IgD-negative memory B cell (primary cell): ENCODE measurements at regions not wholly inside any gene's neighbourhood (a gene's known extent, or its start where the extent isn't known, plus 50 kb on each side); places are given as distances from the start of the nearest gene placed in this dataset.

Experiments used
- H3K27ac Mint-ChIP-seq, 3 donors: one replicate each; pipeline ENCODE4 v1.8.0; 2020 to 2022; ENCODE audit warnings: mild to moderate bottlenecking in 3 of 3, mixed read lengths in 3 of 3, moderate library complexity in 1 of 3
- H3K27me3 Mint-ChIP-seq: one replicate; pipeline ENCODE4 v1.8.0; 2021; ENCODE audit warnings: mixed read lengths
- H3K36me3 Mint-ChIP-seq: one replicate; pipeline ENCODE4 v1.8.0; 2020; ENCODE audit warnings: mild to moderate bottlenecking, mixed read lengths
- H3K4me1 Mint-ChIP-seq, 3 donors: one replicate each; pipeline ENCODE4 v1.8.0; 2020 to 2022; ENCODE audit warnings: mixed read lengths in 3 of 3, mild to moderate bottlenecking in 1 of 3
- H3K4me3 Mint-ChIP-seq, 4 donors: one replicate each; pipeline ENCODE4 v1.8.0; 2020 to 2022; ENCODE audit warnings: mild to moderate bottlenecking in 4 of 4, mixed read lengths in 4 of 4, moderate library complexity in 3 of 4
- H3K9me3 Mint-ChIP-seq, 3 donors: one replicate each; pipeline ENCODE4 v1.8.0; 2020 to 2021; ENCODE audit warnings: mixed read lengths in 3 of 3, mild to moderate bottlenecking in 1 of 3

- Mint-ChIP-seq H3K27me3 (peaks cover 8% of the 10 kb centered on the region), H3K9me3 (peaks cover 0 to 3% (median 0%) of the 10 kb centered on the region in 3 donors), H3K4me1 (peaks cover 0 to 4% (median 1%) of the 10 kb centered on the region in 3 donors), H3K27ac (no peak overlapping the region), H3K4me3 (no peak overlapping the region), H3K36me3 (no peaks in the 10 kb centered on the region)
Measured at GRCh38 chr3:132239587-132239986, 77.6 kb upstream of the ACP3 start.

GRCh38 chr3:132241776-132242514 is 75.3 kb upstream of the ACP3 start:
- Mint-ChIP-seq H3K27ac (no peak overlapping the region), H3K36me3 (no peaks in the 10 kb centered on the region), H3K27me3 (peaks cover 12% of the 10 kb centered on the region), H3K4me3 (no peak overlapping the region), H3K9me3 (no peaks in the 10 kb centered on the region), H3K4me1 (peaks cover 0 to 2% (median 1%) of the 10 kb centered on the region in 3 donors)

GRCh38 chr3:132242790-132243189 is 74.4 kb upstream of the ACP3 start:
- H3K9me3 Mint-ChIP-seq, result no peaks in the 10 kb centered on the region
- no peak overlapping the region for H3K27ac Mint-ChIP-seq
- H3K4me1 Mint-ChIP-seq, result peaks cover 0 to 2% (median 1%) of the 10 kb centered on the region in 3 donors
- H3K4me3 Mint-ChIP-seq, result no peak overlapping the region
- peaks cover 12% of the 10 kb centered on the region for H3K27me3 Mint-ChIP-seq
- no peaks in the 10 kb centered on the region for H3K36me3 Mint-ChIP-seq

GRCh38 chr3:132245552-132246142 is 71.6 kb upstream of the ACP3 start:
- peaks cover 0 to 2% (median 1%) of the 10 kb centered on the region in 3 donors for H3K4me1 Mint-ChIP-seq
- H3K27me3 Mint-ChIP-seq, result peaks cover 16% of the 10 kb centered on the region
- no peaks in the 10 kb centered on the region for H3K9me3 Mint-ChIP-seq
- H3K36me3 Mint-ChIP-seq, result no peaks in the 10 kb centered on the region
- H3K27ac Mint-ChIP-seq, result no peak overlapping the region
- H3K4me3 Mint-ChIP-seq, result no peak overlapping the region

GRCh38 chr3:132246212-132246611 is 71.0 kb upstream of the ACP3 start:
- H3K27me3 Mint-ChIP-seq, result peaks cover 16% of the 10 kb centered on the region
- peaks cover 0 to 2% (median 1%) of the 10 kb centered on the region in 3 donors for H3K4me1 Mint-ChIP-seq
- no peak overlapping the region for H3K4me3 Mint-ChIP-seq
- no peak overlapping the region for H3K27ac Mint-ChIP-seq
- no peaks in the 10 kb centered on the region for H3K36me3 Mint-ChIP-seq
- no peaks in the 10 kb centered on the region for H3K9me3 Mint-ChIP-seq

GRCh38 chr3:132247211-132247610 is 70.0 kb upstream of the ACP3 start:
- Mint-ChIP-seq H3K4me3 (no peak overlapping the region), H3K9me3 (no peaks in the 10 kb centered on the region), H3K27me3 (peaks cover 10% of the 10 kb centered on the region), H3K36me3 (no peaks in the 10 kb centered on the region), H3K4me1 (peaks cover 0 to 2% (median 1%) of the 10 kb centered on the region in 3 donors), H3K27ac (no peak overlapping the region)

GRCh38 chr3:132248490-132248889 is 68.7 kb upstream of the ACP3 start:
- Mint-ChIP-seq H3K9me3 (no peaks in the 10 kb centered on the region), H3K36me3 (no peaks in the 10 kb centered on the region), H3K4me1 (no peaks in the 10 kb centered on the region), H3K4me3 (no peak overlapping the region), H3K27ac (no peak overlapping the region), H3K27me3 (peaks cover 8% of the 10 kb centered on the region)

GRCh38 chr3:132253262-132253878 is 63.8 kb upstream of the ACP3 start:
- peaks cover 0 to 1% (median 0%) of the 10 kb centered on the region in 3 donors for H3K4me1 Mint-ChIP-seq
- H3K27ac Mint-ChIP-seq, result no peak overlapping the region
- H3K36me3 Mint-ChIP-seq, result no peaks in the 10 kb centered on the region
- H3K27me3 Mint-ChIP-seq, result peaks cover 3% of the 10 kb centered on the region
- no peak overlapping the region for H3K4me3 Mint-ChIP-seq
- no peaks in the 10 kb centered on the region for H3K9me3 Mint-ChIP-seq

- no peaks in the 10 kb centered on the region for H3K36me3 Mint-ChIP-seq
- no peak overlapping the region for H3K27ac Mint-ChIP-seq
Measured at GRCh38 chr3:132254076-132254755, 63.0 kb upstream of the ACP3 start.

GRCh38 chr3:132255041-132255745 is 62.0 kb upstream of the ACP3 start:
- peaks cover 0 to 1% (median 0%) of the 10 kb centered on the region in 3 donors for H3K4me1 Mint-ChIP-seq
- H3K27ac Mint-ChIP-seq, result no peak overlapping the region
- H3K9me3 Mint-ChIP-seq, result no peaks in the 10 kb centered on the region
- H3K27me3 Mint-ChIP-seq, result no peaks in the 10 kb centered on the region
- H3K36me3 Mint-ChIP-seq, result no peaks in the 10 kb centered on the region
- no peak overlapping the region for H3K4me3 Mint-ChIP-seq

More at GRCh38 chr3:132254076-132254755, 63.0 kb upstream of the ACP3 start:
- peaks cover 0 to 1% (median 0%) of the 10 kb centered on the region in 3 donors for H3K4me1 Mint-ChIP-seq
- H3K9me3 Mint-ChIP-seq, result no peaks in the 10 kb centered on the region
- H3K4me3 Mint-ChIP-seq, result no peak overlapping the region
- H3K27me3 Mint-ChIP-seq, result peaks cover 3% of the 10 kb centered on the region

GRCh38 chr3:132256989-132257388 is 60.2 kb upstream of the ACP3 start:
- no peaks in the 10 kb centered on the region for H3K9me3 Mint-ChIP-seq
- no peaks in the 10 kb centered on the region for H3K36me3 Mint-ChIP-seq
- peaks cover 0 to 1% (median 0%) of the 10 kb centered on the region in 3 donors for H3K4me1 Mint-ChIP-seq
- H3K27me3 Mint-ChIP-seq, result peaks cover 2% of the 10 kb centered on the region
- no peak overlapping the region for H3K27ac Mint-ChIP-seq
- H3K4me3 Mint-ChIP-seq, result no peak overlapping the region

GRCh38 chr3:132261506-132261905 is 55.7 kb upstream of the ACP3 start:
- H3K4me1 Mint-ChIP-seq, result peaks cover 0 to 1% (median 0%) of the 10 kb centered on the region in 3 donors
- H3K9me3 Mint-ChIP-seq, result peaks cover 0 to 2% (median 0%) of the 10 kb centered on the region in 3 donors
- no peak overlapping the region for H3K27ac Mint-ChIP-seq
- peaks cover 2% of the 10 kb centered on the region for H3K27me3 Mint-ChIP-seq
- no peaks in the 10 kb centered on the region for H3K36me3 Mint-ChIP-seq
- H3K4me3 Mint-ChIP-seq, result no peak overlapping the region

GRCh38 chr3:132262305-132262704 is 54.9 kb upstream of the ACP3 start:
- H3K9me3 Mint-ChIP-seq, result peaks cover 0 to 2% (median 0%) of the 10 kb centered on the region in 3 donors
- H3K27me3 Mint-ChIP-seq, result peaks cover 2% of the 10 kb centered on the region
- H3K27ac Mint-ChIP-seq, result no peak overlapping the region
- H3K4me3 Mint-ChIP-seq, result no peak overlapping the region
- no peaks in the 10 kb centered on the region for H3K4me1 Mint-ChIP-seq
- H3K36me3 Mint-ChIP-seq, result no peaks in the 10 kb centered on the region

- peaks cover 0 to 2% (median 0%) of the 10 kb centered on the region in 3 donors for H3K9me3 Mint-ChIP-seq
- no peaks in the 10 kb centered on the region for H3K4me1 Mint-ChIP-seq
- H3K27me3 Mint-ChIP-seq, result peaks cover 2% of the 10 kb centered on the region
- no peaks in the 10 kb centered on the region for H3K36me3 Mint-ChIP-seq
- no peak overlapping the region for H3K4me3 Mint-ChIP-seq
- H3K27ac Mint-ChIP-seq, result no peak overlapping the region
Measured at GRCh38 chr3:132262956-132263355, 54.3 kb upstream of the ACP3 start.
